ENCODE measurements at regions not wholly inside any gene's neighbourhood (a gene's known extent, or its start where the extent isn't known, plus 50 kb on each side); places are given as distances from the start of the nearest gene placed in this dataset.

DNA sequence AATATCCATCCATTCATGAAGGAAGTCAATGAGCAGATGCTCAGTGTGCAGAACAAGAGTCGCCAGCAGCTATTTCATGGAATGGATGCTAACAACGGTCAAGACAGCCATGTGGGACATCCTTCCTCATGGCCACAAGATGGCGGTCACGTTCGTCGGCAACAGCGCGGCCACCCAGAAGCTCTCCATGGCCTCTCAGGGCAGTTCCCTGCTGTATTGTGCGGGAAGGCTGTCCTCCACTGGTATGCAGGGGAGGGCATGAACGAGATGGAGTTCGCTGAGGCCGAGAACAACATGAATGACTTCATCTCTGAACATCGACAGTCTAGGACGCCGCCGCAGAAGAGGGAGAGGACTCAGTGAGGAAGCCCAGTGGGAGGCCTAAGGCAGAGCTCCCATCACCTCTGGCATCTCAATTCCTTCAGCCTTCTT, 208.3 kb downstream of the TJP1 start:
- TF ChIP-seq POLR2A (IDR thresholded peaks at IDR 0.05), result no peak
- TF ChIP-seq CTCF (IDR thresholded peaks at IDR 0.05), result no peak
